H9 (cell line): ENCODE measurements at regions not wholly inside any gene's neighbourhood (a gene's known extent, or its start where the extent isn't known, plus 50 kb on each side); places are given as distances from the start of the nearest gene placed in this dataset.
"Not testable (repeated sequence)": the region's sequence is repeated elsewhere in the genome, so short reads cannot be mapped to it uniquely, and the experiment has no call there.

Experiments used
- DNase-seq: peaks from one replicate; pipeline ENCODE4 v3.0.0-alpha.2; 2017
- H2AFZ ChIP-seq: one replicate; pipeline ENCODE4 v1.6.1; 2013; ENCODE audit warnings: mild to moderate bottlenecking, low read length, control low read depth, moderate library complexity
- H2AK5ac ChIP-seq: 2 replicates; pipeline ENCODE4 v1.6.1; 2013; ENCODE audit warnings: low read length, control low read depth, mixed read lengths; ENCODE audit not compliant: insufficient read length
- H2BK120ac ChIP-seq: one replicate; pipeline ENCODE4 v1.6.1; 2013; ENCODE audit warnings: low read depth, mild to moderate bottlenecking, low read length, control low read depth, inconsistent platforms; ENCODE audit not compliant: poor library complexity, severe bottlenecking
- H2BK12ac ChIP-seq: 2 replicates; pipeline ENCODE4 v1.6.1; 2013; ENCODE audit warnings: low read length, control low read depth, mixed read lengths, low read depth; ENCODE audit not compliant: insufficient read length
- H2BK15ac ChIP-seq: 2 replicates; pipeline ENCODE4 v1.6.1; 2013; ENCODE audit warnings: low read depth, low read length, control low read depth
- H2BK20ac ChIP-seq: one replicate; pipeline ENCODE4 v1.6.1; 2013; ENCODE audit warnings: low read depth, mild to moderate bottlenecking, low read length, control low read depth, inconsistent platforms; ENCODE audit not compliant: poor library complexity, severe bottlenecking
- H2BK5ac ChIP-seq: 2 replicates; pipeline ENCODE4 v1.6.1; 2013; ENCODE audit warnings: low read length, control low read depth, mixed read lengths; ENCODE audit not compliant: insufficient read length
- H3K14ac ChIP-seq: 2 replicates; pipeline ENCODE4 v1.6.1; 2013; ENCODE audit warnings: low read length, control low read depth; ENCODE audit not compliant: insufficient read depth
- H3K18ac ChIP-seq: 2 replicates; pipeline ENCODE4 v1.6.1; 2013; ENCODE audit warnings: low read depth, mild to moderate bottlenecking, mixed read lengths, low read length, control low read depth; ENCODE audit not compliant: insufficient read length
- H3K23ac ChIP-seq: 2 replicates; pipeline ENCODE4 v1.6.1; 2013; ENCODE audit warnings: low read length, control low read depth, mixed read lengths, low read depth; ENCODE audit not compliant: insufficient read length
- H3K23me2 ChIP-seq: 2 replicates; pipeline ENCODE4 v1.6.1; 2013; ENCODE audit warnings: low read depth, mild to moderate bottlenecking, mixed read lengths, low read length, control low read depth; ENCODE audit not compliant: insufficient read length, poor library complexity, severe bottlenecking
- H3K27ac ChIP-seq: 2 replicates; pipeline ENCODE4 v1.5.1; 2013; ENCODE audit warnings: low read length, control low read depth, mixed read lengths, low read depth; ENCODE audit not compliant: insufficient read length
- H3K27me3 ChIP-seq: 2 replicates; pipeline ENCODE4 v1.6.1; 2013; ENCODE audit warnings: low read length, control low read depth, inconsistent platforms; ENCODE audit not compliant: insufficient read depth
- H3K4ac ChIP-seq: 2 replicates; pipeline ENCODE4 v1.6.1; 2013; ENCODE audit warnings: low read depth, mild to moderate bottlenecking, control low read depth, inconsistent platforms, low read length, moderate library complexity
- H3K4me1 ChIP-seq: 2 replicates; pipeline ENCODE4 v1.6.1; 2013; ENCODE audit warnings: low read length, control low read depth, inconsistent platforms; ENCODE audit not compliant: insufficient read depth
- H3K4me2 ChIP-seq: 2 replicates; pipeline ENCODE4 v1.6.1; 2013; ENCODE audit warnings: low read length, control low read depth, mixed read lengths; ENCODE audit not compliant: insufficient read length, insufficient read depth
- H3K56ac ChIP-seq: 2 replicates; pipeline ENCODE4 v1.6.1; 2013; ENCODE audit warnings: low read depth, mild to moderate bottlenecking, mixed read lengths, low read length, control low read depth; ENCODE audit not compliant: insufficient read length
- H3K79me1 ChIP-seq: 2 replicates; pipeline ENCODE4 v1.6.1; 2013; ENCODE audit warnings: low read depth, mild to moderate bottlenecking, moderate library complexity, low read length, control low read depth, inconsistent platforms; ENCODE audit not compliant: insufficient read depth, poor library complexity, severe bottlenecking
- H3K79me2 ChIP-seq: 2 replicates; pipeline ENCODE4 v1.6.1; 2013; ENCODE audit warnings: low read length, control low read depth, inconsistent platforms; ENCODE audit not compliant: insufficient read depth
- H3K9ac ChIP-seq: 2 replicates; pipeline ENCODE4 v1.6.1; 2013; ENCODE audit warnings: low read length, control low read depth, mixed read lengths; ENCODE audit not compliant: insufficient read length; ENCODE audit errors: extremely low read depth
- H3K9me3 ChIP-seq: one replicate; pipeline ENCODE4 v1.6.1; 2013; ENCODE audit warnings: low read depth, low read length, inconsistent platforms; ENCODE audit not compliant: control insufficient read depth
- H3T11ph ChIP-seq: one replicate; pipeline ENCODE4 v1.6.1; 2013; ENCODE audit warnings: mild to moderate bottlenecking, low read length, control low read depth, inconsistent platforms
- H4K20me1 ChIP-seq: one replicate; pipeline ENCODE4 v1.6.1; 2013; ENCODE audit not compliant: control insufficient read depth, insufficient read length, insufficient read depth
- H4K5ac ChIP-seq: 2 replicates; pipeline ENCODE4 v1.6.1; 2013; ENCODE audit warnings: low read depth, mild to moderate bottlenecking, mixed read lengths, low read length, control low read depth; ENCODE audit not compliant: insufficient read length
- H4K8ac ChIP-seq: replicated peaks from 2 replicates; pipeline ENCODE4 v1.6.1; 2013; ENCODE audit warnings: low read length, control low read depth, mixed read lengths, low read depth; ENCODE audit not compliant: insufficient read length
- H4K91ac ChIP-seq: 2 replicates; pipeline ENCODE4 v1.6.1; 2013; ENCODE audit warnings: low read depth, mild to moderate bottlenecking, moderate library complexity, mixed read lengths, low read length, control low read depth; ENCODE audit not compliant: insufficient read length
- H3K27ac Mint-ChIP-seq, 3 experiments: 2 replicates in 2 of 3; 3 replicates in 1 of 3; pipeline ENCODE4 v1.8.0; 2020 to 2021; ENCODE audit warnings: mixed read lengths in 3 of 3, mild to moderate bottlenecking in 1 of 3, moderate library complexity in 1 of 3
- H3K27me3 Mint-ChIP-seq: 2 replicates; pipeline ENCODE4 v1.8.0; 2021; ENCODE audit warnings: low read depth, mild to moderate bottlenecking, moderate library complexity, mixed read lengths
- H3K36me3 Mint-ChIP-seq, 3 experiments: 2 replicates in 2 of 3; 3 replicates in 1 of 3; pipeline ENCODE4 v1.8.0; 2020 to 2021; ENCODE audit warnings: low read depth in 3 of 3, mixed read lengths in 3 of 3; ENCODE audit not compliant: insufficient read depth in 1 of 3
- H3K4me1 Mint-ChIP-seq, 2 experiments: 2 replicates each; pipeline ENCODE4 v1.8.0; 2020; ENCODE audit warnings: mixed read lengths in 2 of 2
- H3K4me3 Mint-ChIP-seq, 2 experiments: 2 replicates in 1 of 2; 3 replicates in 1 of 2; pipeline ENCODE4 v1.8.0; 2020 to 2021; ENCODE audit warnings: mild to moderate bottlenecking in 2 of 2, mixed read lengths in 2 of 2, moderate library complexity in 1 of 2
- H3K9me3 Mint-ChIP-seq, 2 experiments: 2 replicates in 1 of 2; 3 replicates in 1 of 2; pipeline ENCODE4 v1.8.0; 2020; ENCODE audit warnings: mild to moderate bottlenecking in 2 of 2, mixed read lengths in 2 of 2, moderate library complexity in 1 of 2
- CTCF ChIP-seq: fragments of 200-600 bp; sonication (generic); conservative IDR thresholded peaks from 3 replicates; pipeline ENCODE4 v1.8.0; 2021; ENCODE audit warnings: antibody characterized with exemption, mild to moderate bottlenecking
- WGBS: extraction: QIAGEN DNeasy Blood & Tissue Kit; methylation state at CpG from one replicate; pipeline ENCODE4 v1.1.7; 2013; ENCODE audit warnings: missing lambda C conversion rate, low lambda C conversion rate, mixed read lengths; ENCODE audit not compliant: insufficient read length; ENCODE audit errors: extremely low coverage; 5-methylcytosine and 5-hydroxymethylcytosine counted together

- Histone ChIP-seq H2AFZ (no peak overlapping the region), H3K27ac (no peak overlapping the region), H4K8ac (no peak overlapping the region), H4K20me1 (no peaks in the 10 kb centered on the region), H2BK5ac (no peak overlapping the region), H3K27me3 (no peaks in the 10 kb centered on the region), H2BK120ac (no peak overlapping the region), H2BK20ac (no peak overlapping the region), H3K14ac (no peak overlapping the region), H4K91ac (no peak overlapping the region), H3K4me2 (no peak overlapping the region), H3K23me2 (no peaks in the 10 kb centered on the region), H3K9me3 (no peaks in the 10 kb centered on the region), H3K56ac (no peak overlapping the region), H3K23ac (no peak overlapping the region), H3K79me1 (no peaks in the 10 kb centered on the region), H3T11ph (no peak overlapping the region), H2AK5ac (no peak overlapping the region), H2BK12ac (no peak overlapping the region), H3K4ac (no peak overlapping the region), H3K79me2 (no peaks in the 10 kb centered on the region), H4K5ac (no peak overlapping the region), H3K18ac (no peak overlapping the region), H3K4me1 (no peaks in the 10 kb centered on the region), H2BK15ac (no peak overlapping the region), H3K9ac (no peak overlapping the region)
- Mint-ChIP-seq H3K36me3 (no peaks in the 10 kb centered on the region), H3K4me3 (no peak overlapping the region), H3K4me1 (no peaks in the 10 kb centered on the region), H3K27ac (no peak overlapping the region), H3K9me3 (no peaks in the 10 kb centered on the region), H3K27me3 (no peaks in the 10 kb centered on the region)
- no CpG with 5 or more reads among the region's 7 CpGs for WGBS
- no peak for DNase-seq
- TF ChIP-seq CTCF: no peak
These were observed 294.8 kb downstream of the FOXO1 start for GRCh38 chr13:40371531-40372125.

GRCh38 chr13:40373608-40374007 is 292.8 kb downstream of the FOXO1 start:
- not testable (repeated sequence) for H3K23me2 ChIP-seq, H4K8ac ChIP-seq, H3K27me3 ChIP-seq, H3K27ac ChIP-seq, H2BK12ac ChIP-seq, H3K4me2 ChIP-seq, H3K4me1 ChIP-seq, H2BK5ac ChIP-seq, H2BK120ac ChIP-seq, H2BK20ac ChIP-seq, H3K9ac ChIP-seq, H3K4me3 Mint-ChIP-seq, H3K36me3 Mint-ChIP-seq, H3K27me3 Mint-ChIP-seq, H2BK15ac ChIP-seq, H4K91ac ChIP-seq, H3K4me1 Mint-ChIP-seq, H3K79me1 ChIP-seq, DNase-seq, H4K20me1 ChIP-seq, H3K9me3 Mint-ChIP-seq, H3K23ac ChIP-seq, H3K79me2 ChIP-seq, H4K5ac ChIP-seq, H3K4ac ChIP-seq, H3T11ph ChIP-seq, H3K9me3 ChIP-seq, H3K56ac ChIP-seq, H3K27ac Mint-ChIP-seq, H3K18ac ChIP-seq, H2AK5ac ChIP-seq, H3K14ac ChIP-seq, H2AFZ ChIP-seq
- WGBS: no CpG with 5 or more reads among the region's 6 CpGs
